ENCODE measurements at regions not wholly inside any gene's neighbourhood (a gene's known extent, or its start where the extent isn't known, plus 50 kb on each side); places are given as distances from the start of the nearest gene placed in this dataset.

DNA sequence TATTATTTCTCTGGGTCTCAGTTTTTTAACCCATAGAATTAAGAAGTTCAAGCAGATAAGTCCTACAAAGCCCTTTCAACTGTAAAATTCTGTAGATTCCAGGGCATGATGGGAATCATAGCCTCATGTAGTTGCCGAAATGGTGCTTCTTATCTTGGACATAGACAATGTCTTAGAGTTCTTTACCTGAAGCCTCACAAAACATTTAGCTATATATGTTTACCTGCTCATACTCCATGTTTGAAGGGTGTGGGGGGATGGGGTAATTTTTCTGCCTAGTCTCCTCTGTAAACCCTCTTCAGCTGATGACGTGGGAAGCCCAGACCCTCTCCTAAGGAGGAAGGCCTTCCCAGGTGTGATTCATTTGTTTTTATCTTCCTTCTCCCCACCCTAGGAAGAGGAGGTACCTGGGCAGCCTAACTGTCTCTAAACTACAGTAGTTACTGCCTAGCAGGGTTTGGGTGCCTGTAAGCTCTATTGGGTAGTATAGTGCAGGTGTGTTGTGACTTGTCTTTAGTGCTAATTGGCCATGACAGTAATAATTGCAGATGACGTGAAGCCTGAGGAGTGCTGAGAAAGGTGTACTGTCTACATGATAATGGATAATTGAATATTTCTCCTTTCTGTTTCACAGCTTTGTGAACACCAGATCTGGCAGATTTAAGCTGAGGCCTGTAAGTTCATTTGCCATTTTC, 230.8 kb downstream of the TFAP2B start:
- no peak overlapping the region for H2AFZ ChIP-seq (ENCODE audit: low read depth, low read length)
- no peaks in the 10 kb centered on the region for H3K9me3 ChIP-seq (ENCODE audit: low read length)
- no peak overlapping the region for H3K4me2 ChIP-seq (ENCODE audit: low read length)
- TF ChIP-seq, protein P1, sequence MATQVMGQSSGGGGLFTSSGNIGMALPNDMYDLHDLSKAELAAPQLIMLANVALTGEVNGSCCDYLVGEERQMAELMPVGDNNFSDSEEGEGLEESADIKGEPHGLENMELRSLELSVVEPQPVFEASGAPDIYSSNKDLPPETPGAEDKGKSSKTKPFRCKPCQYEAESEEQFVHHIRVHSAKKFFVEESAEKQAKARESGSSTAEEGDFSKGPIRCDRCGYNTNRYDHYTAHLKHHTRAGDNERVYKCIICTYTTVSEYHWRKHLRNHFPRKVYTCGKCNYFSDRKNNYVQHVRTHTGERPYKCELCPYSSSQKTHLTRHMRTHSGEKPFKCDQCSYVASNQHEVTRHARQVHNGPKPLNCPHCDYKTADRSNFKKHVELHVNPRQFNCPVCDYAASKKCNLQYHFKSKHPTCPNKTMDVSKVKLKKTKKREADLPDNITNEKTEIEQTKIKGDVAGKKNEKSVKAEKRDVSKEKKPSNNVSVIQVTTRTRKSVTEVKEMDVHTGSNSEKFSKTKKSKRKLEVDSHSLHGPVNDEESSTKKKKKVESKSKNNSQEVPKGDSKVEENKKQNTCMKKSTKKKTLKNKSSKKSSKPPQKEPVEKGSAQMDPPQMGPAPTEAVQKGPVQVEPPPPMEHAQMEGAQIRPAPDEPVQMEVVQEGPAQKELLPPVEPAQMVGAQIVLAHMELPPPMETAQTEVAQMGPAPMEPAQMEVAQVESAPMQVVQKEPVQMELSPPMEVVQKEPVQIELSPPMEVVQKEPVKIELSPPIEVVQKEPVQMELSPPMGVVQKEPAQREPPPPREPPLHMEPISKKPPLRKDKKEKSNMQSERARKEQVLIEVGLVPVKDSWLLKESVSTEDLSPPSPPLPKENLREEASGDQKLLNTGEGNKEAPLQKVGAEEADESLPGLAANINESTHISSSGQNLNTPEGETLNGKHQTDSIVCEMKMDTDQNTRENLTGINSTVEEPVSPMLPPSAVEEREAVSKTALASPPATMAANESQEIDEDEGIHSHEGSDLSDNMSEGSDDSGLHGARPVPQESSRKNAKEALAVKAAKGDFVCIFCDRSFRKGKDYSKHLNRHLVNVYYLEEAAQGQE (IDR thresholded peaks at IDR 0.05; ENCODE audit: borderline replicate concordance): no peak
- TF ChIP-seq, protein P2, sequence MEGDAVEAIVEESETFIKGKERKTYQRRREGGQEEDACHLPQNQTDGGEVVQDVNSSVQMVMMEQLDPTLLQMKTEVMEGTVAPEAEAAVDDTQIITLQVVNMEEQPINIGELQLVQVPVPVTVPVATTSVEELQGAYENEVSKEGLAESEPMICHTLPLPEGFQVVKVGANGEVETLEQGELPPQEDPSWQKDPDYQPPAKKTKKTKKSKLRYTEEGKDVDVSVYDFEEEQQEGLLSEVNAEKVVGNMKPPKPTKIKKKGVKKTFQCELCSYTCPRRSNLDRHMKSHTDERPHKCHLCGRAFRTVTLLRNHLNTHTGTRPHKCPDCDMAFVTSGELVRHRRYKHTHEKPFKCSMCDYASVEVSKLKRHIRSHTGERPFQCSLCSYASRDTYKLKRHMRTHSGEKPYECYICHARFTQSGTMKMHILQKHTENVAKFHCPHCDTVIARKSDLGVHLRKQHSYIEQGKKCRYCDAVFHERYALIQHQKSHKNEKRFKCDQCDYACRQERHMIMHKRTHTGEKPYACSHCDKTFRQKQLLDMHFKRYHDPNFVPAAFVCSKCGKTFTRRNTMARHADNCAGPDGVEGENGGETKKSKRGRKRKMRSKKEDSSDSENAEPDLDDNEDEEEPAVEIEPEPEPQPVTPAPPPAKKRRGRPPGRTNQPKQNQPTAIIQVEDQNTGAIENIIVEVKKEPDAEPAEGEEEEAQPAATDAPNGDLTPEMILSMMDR (IDR thresholded peaks at IDR 0.05; ENCODE audit: poor library complexity, severe bottlenecking): no peak
- TF ChIP-seq POLR2AphosphoS5 (IDR thresholded peaks at IDR 0.05): no peak
- no peak for TF ChIP-seq TAF1 (IDR thresholded peaks at IDR 0.05; ENCODE audit: low read depth)
- TF ChIP-seq EP300 (conservative IDR thresholded peaks at IDR 0.05; ENCODE audit: poor library complexity, severe bottlenecking): no peak
- TF ChIP-seq RAD21 (conservative IDR thresholded peaks at IDR 0.05): no peak
- no peak for TF ChIP-seq EZH2 (IDR thresholded peaks at IDR 0.05; ENCODE audit: borderline replicate concordance, insufficient read depth, low read length, poor library complexity, severe bottlenecking)
- no peak for TF ChIP-seq SMC3 (conservative IDR thresholded peaks at IDR 0.05; ENCODE audit: poor library complexity)
- no peak for TF ChIP-seq MXI1 (conservative IDR thresholded peaks at IDR 0.05; ENCODE audit: poor library complexity, severe bottlenecking)
- H3K27ac ChIP-seq (ENCODE audit: low read length): no peak overlapping the region
- no peaks in the 10 kb centered on the region for H4K20me1 ChIP-seq (ENCODE audit: insufficient read depth)
- no peak overlapping the region for H3K9ac ChIP-seq (ENCODE audit: low read length)
- H3K4me3 ChIP-seq (ENCODE audit: low read length): no peak overlapping the region
- no peaks in the 10 kb centered on the region for H3K27me3 ChIP-seq (ENCODE audit: insufficient read depth, low read depth, low read length)
- H3K9me2 ChIP-seq (ENCODE audit: insufficient read depth, low read length): no peaks in the 10 kb centered on the region
- no peaks in the 10 kb centered on the region for H3K36me3 ChIP-seq (ENCODE audit: insufficient read depth, low read length)
- no peaks in the 10 kb centered on the region for H3K79me2 ChIP-seq (replicated peaks; ENCODE audit: insufficient read depth, low read length)
- no peaks in the 10 kb centered on the region for H3F3A ChIP-seq (ENCODE audit: insufficient read depth, low read length, poor library complexity, severe bottlenecking)

- H3K9me3 ChIP-seq (ENCODE audit: low read length): no peaks in the 10 kb centered on the region
- no peaks in the 10 kb centered on the region for H3F3A ChIP-seq (ENCODE audit: insufficient read depth, low read length, poor library complexity, severe bottlenecking)
- H3K4me2 ChIP-seq (ENCODE audit: low read length): no peak overlapping the region
- no peak for TF ChIP-seq TAF1 (IDR thresholded peaks at IDR 0.05; ENCODE audit: low read depth)
- no peak for TF ChIP-seq MXI1 (conservative IDR thresholded peaks at IDR 0.05; ENCODE audit: poor library complexity, severe bottlenecking)
- TF ChIP-seq, protein P1 (IDR thresholded peaks at IDR 0.05; ENCODE audit: borderline replicate concordance): no peak
- TF ChIP-seq POLR2AphosphoS5 (IDR thresholded peaks at IDR 0.05): no peak
- TF ChIP-seq RAD21 (conservative IDR thresholded peaks at IDR 0.05): no peak
- TF ChIP-seq, protein P2 (IDR thresholded peaks at IDR 0.05; ENCODE audit: poor library complexity, severe bottlenecking): no peak
- no peak for TF ChIP-seq SMC3 (conservative IDR thresholded peaks at IDR 0.05; ENCODE audit: poor library complexity)
- H4K20me1 ChIP-seq (ENCODE audit: insufficient read depth): no peaks in the 10 kb centered on the region
- no peak overlapping the region for H2AFZ ChIP-seq (ENCODE audit: low read depth, low read length)
- no peak overlapping the region for H3K9ac ChIP-seq (ENCODE audit: low read length)
- no peak overlapping the region for H3K4me3 ChIP-seq (ENCODE audit: low read length)
- H3K9me2 ChIP-seq (ENCODE audit: insufficient read depth, low read length): no peaks in the 10 kb centered on the region
- H3K36me3 ChIP-seq (ENCODE audit: insufficient read depth, low read length): no peaks in the 10 kb centered on the region
- H3K79me2 ChIP-seq (replicated peaks; ENCODE audit: insufficient read depth, low read length): no peaks in the 10 kb centered on the region
- H3K27me3 ChIP-seq (ENCODE audit: insufficient read depth, low read depth, low read length): no peaks in the 10 kb centered on the region
- H3K27ac ChIP-seq (ENCODE audit: low read length): no peak overlapping the region
Measured at GRCh38 chr6:51049983-51050877, 231.6 kb downstream of the TFAP2B start.

Measured in neural cell (in vitro differentiated cells).